Kasumi-1 (cell line): ENCODE measurements at regions not wholly inside any gene's neighbourhood (a gene's known extent, or its start where the extent isn't known, plus 50 kb on each side); places are given as distances from the start of the nearest gene placed in this dataset.

ENCODE experiments used
- DNase-seq, 2 experiments: peaks; one replicate each; lab custom pipeline; 2025; lab: John Stamatoyannopoulos, UW

GRCh38 chr11:106331176-106331575 is 253.7 kb downstream of the AASDHPPT start:
- no peak for DNase-seq

GRCh38 chr11:106333678-106334077 is 256.2 kb downstream of the AASDHPPT start:
- no peak for DNase-seq

- no peak for DNase-seq
Measured at GRCh38 chr11:106344394-106344793, 266.9 kb downstream of the AASDHPPT start.

GRCh38 chr11:106344966-106345365 is 267.5 kb downstream of the AASDHPPT start:
- no peak for DNase-seq

- no peak for DNase-seq
Measured at GRCh38 chr11:106353031-106353430, 275.6 kb downstream of the AASDHPPT start.

GRCh38 chr11:106369224-106369623 is 291.8 kb downstream of the AASDHPPT start:
- peak in 1 of 2 experiments; percentile 2 for DNase-seq

GRCh38 chr11:106378513-106379179 is 301.2 kb downstream of the AASDHPPT start:
- no peak for DNase-seq

GRCh38 chr11:106379265-106379664 is 301.8 kb downstream of the AASDHPPT start:
- no peak for DNase-seq

- DNase-seq, result no peak
Measured at GRCh38 chr11:106379712-106380111, 302.2 kb downstream of the AASDHPPT start.

- DNase-seq, result no peak
Measured at GRCh38 chr11:106381895-106382294, 304.4 kb downstream of the AASDHPPT start.

- no peak for DNase-seq
Measured at GRCh38 chr11:106384429-106384828, 307.0 kb downstream of the AASDHPPT start.

- no peak for DNase-seq
Measured at GRCh38 chr11:106386519-106386918, 309.1 kb downstream of the AASDHPPT start.

GRCh38 chr11:106389101-106389500 is 311.6 kb downstream of the AASDHPPT start:
- no peak for DNase-seq

GRCh38 chr11:106390078-106390477 is 312.6 kb downstream of the AASDHPPT start:
- DNase-seq, result no peak

- no peak for DNase-seq
Measured at GRCh38 chr11:106391771-106392420, 314.4 kb downstream of the AASDHPPT start.

GRCh38 chr11:106395716-106396349 is 318.4 kb downstream of the AASDHPPT start:
- DNase-seq, result no peak

- no peak for DNase-seq
Measured at GRCh38 chr11:106397787-106398501, 320.5 kb downstream of the AASDHPPT start.

GRCh38 chr11:106398502-106399075 is 321.1 kb downstream of the AASDHPPT start:
- DNase-seq, result no peak

- DNase-seq, result no peak
Measured at GRCh38 chr11:106399076-106399511, 321.6 kb downstream of the AASDHPPT start.

GRCh38 chr11:106399624-106400023 is 322.2 kb downstream of the AASDHPPT start:
- no peak for DNase-seq

GRCh38 chr11:106400949-106401570 is 323.6 kb downstream of the AASDHPPT start:
- no peak for DNase-seq

GRCh38 chr11:106403751-106404150 is 326.3 kb downstream of the AASDHPPT start:
- DNase-seq, result no peak
